OCI-LY1 (cell line): ENCODE measurements at regions not wholly inside any gene's neighbourhood (a gene's known extent, or its start where the extent isn't known, plus 50 kb on each side); places are given as distances from the start of the nearest gene placed in this dataset.

Source experiments
- EZH2 ChIP-seq: fragments of 200-600 bp; sonication (generic), shearing (Covaris generic); IDR thresholded peaks from 2 replicates; pipeline ENCODE4 v1.8.0; 2017; ENCODE audit warnings: borderline replicate concordance, mixed run types, mild to moderate bottlenecking, antibody characterized with exemption, low read length, moderate library complexity, mixed read lengths
- TF ChIP-seq, protein P1 (sequence below): fragments of 200-600 bp; sonication (generic), shearing (Covaris generic); IDR thresholded peaks from 2 replicates; pipeline ENCODE4 v1.5.1; 2017; ENCODE audit warnings: mild to moderate bottlenecking, antibody characterized with exemption, low read length, moderate library complexity, mixed read lengths

DNA sequence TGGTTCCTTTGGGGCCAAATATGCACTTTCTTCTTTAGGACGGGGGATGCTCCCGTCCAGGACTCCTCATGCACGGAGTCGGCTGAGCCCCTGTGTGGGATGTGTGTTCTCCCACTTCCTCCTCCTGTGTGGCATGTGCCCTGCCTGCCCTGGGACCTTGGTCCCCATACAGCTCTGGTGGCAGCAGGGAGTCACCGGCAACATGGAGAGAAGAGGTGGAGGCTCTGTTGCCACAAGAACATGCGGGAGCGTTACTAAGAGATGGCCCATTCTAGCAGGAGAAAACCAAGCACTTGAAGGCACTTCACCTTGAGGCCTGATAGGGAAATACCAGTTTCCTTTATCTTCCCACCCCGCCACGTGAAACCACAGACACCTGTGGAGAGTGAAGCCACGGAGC, 98.0 kb downstream of the DDX1 start:
- TF ChIP-seq EZH2 = no peak
- TF ChIP-seq, protein P1, sequence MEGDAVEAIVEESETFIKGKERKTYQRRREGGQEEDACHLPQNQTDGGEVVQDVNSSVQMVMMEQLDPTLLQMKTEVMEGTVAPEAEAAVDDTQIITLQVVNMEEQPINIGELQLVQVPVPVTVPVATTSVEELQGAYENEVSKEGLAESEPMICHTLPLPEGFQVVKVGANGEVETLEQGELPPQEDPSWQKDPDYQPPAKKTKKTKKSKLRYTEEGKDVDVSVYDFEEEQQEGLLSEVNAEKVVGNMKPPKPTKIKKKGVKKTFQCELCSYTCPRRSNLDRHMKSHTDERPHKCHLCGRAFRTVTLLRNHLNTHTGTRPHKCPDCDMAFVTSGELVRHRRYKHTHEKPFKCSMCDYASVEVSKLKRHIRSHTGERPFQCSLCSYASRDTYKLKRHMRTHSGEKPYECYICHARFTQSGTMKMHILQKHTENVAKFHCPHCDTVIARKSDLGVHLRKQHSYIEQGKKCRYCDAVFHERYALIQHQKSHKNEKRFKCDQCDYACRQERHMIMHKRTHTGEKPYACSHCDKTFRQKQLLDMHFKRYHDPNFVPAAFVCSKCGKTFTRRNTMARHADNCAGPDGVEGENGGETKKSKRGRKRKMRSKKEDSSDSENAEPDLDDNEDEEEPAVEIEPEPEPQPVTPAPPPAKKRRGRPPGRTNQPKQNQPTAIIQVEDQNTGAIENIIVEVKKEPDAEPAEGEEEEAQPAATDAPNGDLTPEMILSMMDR = no peak
